WTC11 (cell line): ENCODE measurements at regions not wholly inside any gene's neighbourhood (a gene's known extent, or its start where the extent isn't known, plus 50 kb on each side); places are given as distances from the start of the nearest gene placed in this dataset.

Experiments
- ATAC-seq: fragments of 200-7000 bp; cut with Tn5 transposase; 2 replicates; pipeline ENCODE4 v1.10.0; 2021; ENCODE audit warnings: mild to moderate bottlenecking, moderate library complexity
- CTCF ChIA-PET: fragments of 300-600 bp; sonication (Branson Sonifier 250); formaldehyde crosslinking; loops from one replicate; lab custom pipeline; 2021; ENCODE audit warnings: antibody characterized with exemption; lab: Charles Lee
- POLR2A ChIA-PET: fragments of 350-600 bp; sonication (Branson Sonifier 250); formaldehyde crosslinking; loops from one replicate; lab custom pipeline; 2021; ENCODE audit warnings: antibody characterized with exemption; lab: Charles Lee
- DNase-seq: peaks from one replicate; pipeline ENCODE4 v3.0.0; 2021; ENCODE audit warnings: low spot score
- H3K27ac Mint-ChIP-seq: 2 replicates; pipeline ENCODE4 v1.8.0; 2021; ENCODE audit warnings: mixed read lengths
- H3K27me3 Mint-ChIP-seq: 2 replicates; pipeline ENCODE4 v1.8.0; 2021; ENCODE audit warnings: low read depth, mild to moderate bottlenecking, moderate library complexity, mixed read lengths
- H3K36me3 Mint-ChIP-seq: 2 replicates; pipeline ENCODE4 v1.8.0; 2021; ENCODE audit warnings: mixed read lengths
- H3K4me1 Mint-ChIP-seq: 2 replicates; pipeline ENCODE4 v1.8.0; 2022; ENCODE audit warnings: mixed read lengths
- H3K4me3 Mint-ChIP-seq: 2 replicates; pipeline ENCODE4 v1.8.0; 2021; ENCODE audit warnings: mild to moderate bottlenecking, moderate library complexity, mixed read lengths
- H3K9me3 Mint-ChIP-seq: 2 replicates; pipeline ENCODE4 v1.8.0; 2021; ENCODE audit warnings: mixed read lengths
- ATF1 ChIP-seq: sonication (generic); formaldehyde crosslinking; IDR thresholded peaks from 2 replicates; pipeline ENCODE4 v1.8.1; 2023; ENCODE audit warnings: mild to moderate bottlenecking, moderate library complexity, missing genetic modification reagents
- ELF4 ChIP-seq: sonication (generic); formaldehyde crosslinking; IDR thresholded peaks from 2 replicates; pipeline ENCODE4 v1.8.1; 2022; ENCODE audit warnings: low read depth, mild to moderate bottlenecking, moderate library complexity, missing genetic modification reagents
- FOXK1 ChIP-seq: sonication (generic); formaldehyde crosslinking; IDR thresholded peaks from 2 replicates; pipeline ENCODE4 v1.8.0; 2022; ENCODE audit warnings: mild to moderate bottlenecking, moderate library complexity, missing genetic modification reagents
- GTF2I ChIP-seq: fragments of 250-450 bp; sonication (Bioruptor Pico); conservative IDR thresholded peaks from 2 replicates; pipeline ENCODE4 v1.4.0; 2021; ENCODE audit warnings: mild to moderate bottlenecking
- KAT7 ChIP-seq: sonication (generic); formaldehyde crosslinking; IDR thresholded peaks from 2 replicates; pipeline ENCODE4 v1.8.1; 2023; ENCODE audit warnings: missing genetic modification reagents, mild to moderate bottlenecking, borderline replicate concordance
- MYBL2 ChIP-seq: sonication (generic); formaldehyde crosslinking; IDR thresholded peaks from 2 replicates; pipeline ENCODE4 v1.8.1; 2023; ENCODE audit warnings: mild to moderate bottlenecking, moderate library complexity, missing genetic modification reagents
- NFATC4 ChIP-seq: fragments of 250-450 bp; sonication (Bioruptor Pico); IDR thresholded peaks from 2 replicates; pipeline ENCODE4 v1.9.0; 2021; ENCODE audit warnings: mild to moderate bottlenecking
- NFE2L1 ChIP-seq: sonication (generic); formaldehyde crosslinking; IDR thresholded peaks from 2 replicates; pipeline ENCODE4 v1.8.1; 2023; ENCODE audit warnings: missing genetic modification reagents
- OVOL2 ChIP-seq: fragments of 250-450 bp; sonication (Bioruptor Pico); IDR thresholded peaks from 2 replicates; pipeline ENCODE4 v1.9.0; 2021; ENCODE audit warnings: mild to moderate bottlenecking, borderline replicate concordance
- RORB ChIP-seq: fragments of 250-450 bp; sonication (Bioruptor Pico); IDR thresholded peaks from 2 replicates; pipeline ENCODE4 v1.9.0; 2021; ENCODE audit warnings: mild to moderate bottlenecking
- TEAD1 ChIP-seq: sonication (generic); formaldehyde crosslinking; IDR thresholded peaks from 2 replicates; pipeline ENCODE4 v1.8.0; 2022; ENCODE audit warnings: mild to moderate bottlenecking, missing genetic modification reagents
- TEAD4 ChIP-seq: sonication (generic); formaldehyde crosslinking; IDR thresholded peaks from 2 replicates; pipeline ENCODE4 v1.8.0; 2022; ENCODE audit warnings: mild to moderate bottlenecking, missing genetic modification reagents
- ZNF263 ChIP-seq: sonication (generic); formaldehyde crosslinking; IDR thresholded peaks from 2 replicates; pipeline ENCODE4 v1.8.1; 2022; ENCODE audit warnings: low read depth, mild to moderate bottlenecking, moderate library complexity, missing genetic modification reagents
- ZNF396 ChIP-seq: fragments of 250-450 bp; sonication (Bioruptor Pico); IDR thresholded peaks from 2 replicates; pipeline ENCODE4 v1.8.0; 2021; ENCODE audit warnings: mild to moderate bottlenecking, moderate library complexity, borderline replicate concordance
- ZNF671 ChIP-seq: fragments of 250-450 bp; sonication (Bioruptor Pico); IDR thresholded peaks from 2 replicates; pipeline ENCODE4 v1.8.0; 2021; ENCODE audit warnings: mild to moderate bottlenecking
- TF ChIP-seq, protein P1 (sequence below): sonication (generic); formaldehyde crosslinking; conservative IDR thresholded peaks from 2 replicates; pipeline ENCODE4 v1.8.1; 2022; ENCODE audit warnings: mild to moderate bottlenecking, missing genetic modification reagents
- TF ChIP-seq, protein P2 (sequence below): sonication (generic); formaldehyde crosslinking; IDR thresholded peaks from 2 replicates; pipeline ENCODE4 v1.8.1; 2023; ENCODE audit warnings: mild to moderate bottlenecking, moderate library complexity, missing genetic modification reagents
- TF ChIP-seq, protein P3 (sequence below): sonication (generic); formaldehyde crosslinking; IDR thresholded peaks from 2 replicates; pipeline ENCODE4 v1.8.0; 2023; ENCODE audit warnings: missing genetic modification reagents, mild to moderate bottlenecking, borderline replicate concordance
- TF ChIP-seq, protein P4 (sequence below): fragments of 200-600 bp; IDR thresholded peaks from 2 replicates; pipeline ENCODE4 v1.8.0; 2022; ENCODE audit warnings: antibody characterized with exemption
- TF ChIP-seq, protein P5 (sequence below): sonication (generic); formaldehyde crosslinking; IDR thresholded peaks from 2 replicates; pipeline ENCODE4 v1.8.0; 2022; ENCODE audit warnings: mild to moderate bottlenecking, missing genetic modification reagents

DNA sequence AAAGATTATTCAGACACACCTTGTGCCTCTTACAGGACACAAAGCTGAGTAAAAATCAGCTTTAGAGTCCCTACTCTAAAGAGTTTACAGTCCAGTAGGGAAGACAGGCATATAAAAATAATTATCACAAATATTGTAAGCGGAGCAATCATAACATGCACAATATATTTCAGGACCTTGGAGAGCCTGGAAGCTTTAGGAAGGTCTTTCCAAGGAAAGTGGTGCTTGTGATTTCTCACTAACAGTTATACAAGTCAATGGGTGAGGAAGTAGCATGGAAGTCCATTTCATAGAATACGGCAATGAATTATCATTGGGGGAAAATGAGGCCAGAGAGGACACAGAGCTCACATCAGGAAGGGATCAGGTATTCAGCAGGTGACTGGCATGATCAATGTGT, 268.3 kb downstream of the C12orf50 start:
- Mint-ChIP-seq H3K9me3 (peaks cover 4% of the 10 kb centered on the region; the same call in 1 of the 2 replicates), H3K27ac (peak overlapping the region; percentile 3; the same call in 1 of the 2 replicates)

DNA sequence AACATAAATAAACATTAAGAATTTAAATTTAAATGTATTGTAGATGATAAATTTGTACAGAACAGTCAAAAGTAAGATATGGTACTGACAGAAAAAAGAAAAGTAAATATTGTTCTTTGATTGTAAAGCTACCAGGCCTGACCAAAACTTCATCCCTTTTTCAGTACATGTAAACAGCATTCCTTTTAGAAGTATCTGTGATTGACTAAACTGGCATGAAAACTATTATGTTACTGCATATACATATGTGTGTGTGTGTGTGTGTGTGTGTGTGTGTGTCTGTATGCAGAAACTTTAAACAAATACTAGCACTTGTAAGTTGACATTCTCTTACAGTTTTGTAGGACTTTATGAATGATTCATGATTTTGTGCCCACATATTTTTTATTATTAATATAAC, 270.9 kb downstream of the C12orf50 start:
- no peaks in the 10 kb centered on the region for H3K36me3 Mint-ChIP-seq
- no peak overlapping the region for H3K4me3 Mint-ChIP-seq
- ATAC-seq: no peak
- H3K27ac Mint-ChIP-seq: no peak overlapping the region
- ChIA-PET POLR2A (no interaction called here), CTCF (no interaction called here)
- no peaks in the 10 kb centered on the region for H3K27me3 Mint-ChIP-seq
- no peak for DNase-seq
- TF ChIP-seq TEAD4: no peak
- TF ChIP-seq ZNF263 (CRISPR knock-in tag): no peak
- TF ChIP-seq KAT7 (CRISPR knock-in tag): no peak
- no peak for TF ChIP-seq ZNF671
- TF ChIP-seq OVOL2: no peak
- TF ChIP-seq MYBL2 (CRISPR knock-in tag): no peak
- no peak for TF ChIP-seq ZNF396 (CRISPR knock-in tag)
- peaks cover 4% of the 10 kb centered on the region; the same call in 1 of the 2 replicates for H3K9me3 Mint-ChIP-seq
- no peaks in the 10 kb centered on the region for H3K4me1 Mint-ChIP-seq

More for the DNA sequence above, 268.3 kb downstream of the C12orf50 start:
- TF ChIP-seq RORB (CRISPR knock-in tag): no peak
- TF ChIP-seq FOXK1: no peak
- TF ChIP-seq, protein P1, sequence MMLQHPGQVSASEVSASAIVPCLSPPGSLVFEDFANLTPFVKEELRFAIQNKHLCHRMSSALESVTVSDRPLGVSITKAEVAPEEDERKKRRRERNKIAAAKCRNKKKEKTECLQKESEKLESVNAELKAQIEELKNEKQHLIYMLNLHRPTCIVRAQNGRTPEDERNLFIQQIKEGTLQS (CRISPR knock-in tag): no peak
- no peak for TF ChIP-seq TEAD1 (CRISPR knock-in tag)
- DNase-seq (no peak), ATAC-seq (no peak)
- POLR2A ChIA-PET: no interaction called here
- H3K4me3 Mint-ChIP-seq: no peak overlapping the region
- no peaks in the 10 kb centered on the region for H3K4me1 Mint-ChIP-seq
- no peaks in the 10 kb centered on the region for H3K36me3 Mint-ChIP-seq
- CTCF ChIA-PET: no interaction called here
- H3K27me3 Mint-ChIP-seq: no peaks in the 10 kb centered on the region

DNA sequence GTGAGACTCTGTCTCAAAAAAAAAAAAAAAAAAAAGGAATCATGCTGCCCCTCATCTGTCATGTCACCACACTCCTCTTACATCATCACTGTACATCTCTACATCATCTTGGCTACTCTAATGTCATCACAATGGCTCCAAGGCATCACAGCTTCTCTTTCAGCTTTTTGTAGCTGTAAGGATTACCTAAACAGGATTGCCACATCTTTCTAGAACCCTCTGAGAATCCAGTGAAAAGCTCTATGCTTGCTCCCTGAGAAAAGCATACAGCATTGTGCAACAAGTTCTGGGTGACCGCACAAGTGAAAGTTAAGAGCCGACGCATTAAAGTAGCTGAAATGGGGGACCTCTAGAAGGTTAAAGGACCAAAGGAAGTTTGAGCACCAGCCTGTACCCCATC, 272.5 kb downstream of the C12orf50 start:
- H3K27ac Mint-ChIP-seq: no peak overlapping the region
- no peaks in the 10 kb centered on the region for H3K36me3 Mint-ChIP-seq
- H3K27me3 Mint-ChIP-seq: no peaks in the 10 kb centered on the region
- peaks cover 4% of the 10 kb centered on the region; the same call in 1 of the 2 replicates for H3K9me3 Mint-ChIP-seq
- no peak overlapping the region for H3K4me3 Mint-ChIP-seq
- no peaks in the 10 kb centered on the region for H3K4me1 Mint-ChIP-seq
- ATAC-seq (no peak), DNase-seq (no peak)
- TF ChIP-seq, protein P2, sequence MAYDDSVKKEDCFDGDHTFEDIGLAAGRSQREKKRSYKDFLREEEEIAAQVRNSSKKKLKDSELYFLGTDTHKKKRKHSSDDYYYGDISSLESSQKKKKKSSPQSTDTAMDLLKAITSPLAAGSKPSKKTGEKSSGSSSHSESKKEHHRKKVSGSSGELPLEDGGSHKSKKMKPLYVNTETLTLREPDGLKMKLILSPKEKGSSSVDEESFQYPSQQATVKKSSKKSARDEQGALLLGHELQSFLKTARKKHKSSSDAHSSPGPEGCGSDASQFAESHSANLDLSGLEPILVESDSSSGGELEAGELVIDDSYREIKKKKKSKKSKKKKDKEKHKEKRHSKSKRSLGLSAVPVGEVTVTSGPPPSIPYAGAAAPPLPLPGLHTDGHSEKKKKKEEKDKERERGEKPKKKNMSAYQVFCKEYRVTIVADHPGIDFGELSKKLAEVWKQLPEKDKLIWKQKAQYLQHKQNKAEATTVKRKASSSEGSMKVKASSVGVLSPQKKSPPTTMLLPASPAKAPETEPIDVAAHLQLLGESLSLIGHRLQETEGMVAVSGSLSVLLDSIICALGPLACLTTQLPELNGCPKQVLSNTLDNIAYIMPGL: no peak
- no peak for TF ChIP-seq ATF1 (CRISPR knock-in tag)
- no peak for TF ChIP-seq NFATC4 (CRISPR knock-in tag)
- TF ChIP-seq, protein P3, sequence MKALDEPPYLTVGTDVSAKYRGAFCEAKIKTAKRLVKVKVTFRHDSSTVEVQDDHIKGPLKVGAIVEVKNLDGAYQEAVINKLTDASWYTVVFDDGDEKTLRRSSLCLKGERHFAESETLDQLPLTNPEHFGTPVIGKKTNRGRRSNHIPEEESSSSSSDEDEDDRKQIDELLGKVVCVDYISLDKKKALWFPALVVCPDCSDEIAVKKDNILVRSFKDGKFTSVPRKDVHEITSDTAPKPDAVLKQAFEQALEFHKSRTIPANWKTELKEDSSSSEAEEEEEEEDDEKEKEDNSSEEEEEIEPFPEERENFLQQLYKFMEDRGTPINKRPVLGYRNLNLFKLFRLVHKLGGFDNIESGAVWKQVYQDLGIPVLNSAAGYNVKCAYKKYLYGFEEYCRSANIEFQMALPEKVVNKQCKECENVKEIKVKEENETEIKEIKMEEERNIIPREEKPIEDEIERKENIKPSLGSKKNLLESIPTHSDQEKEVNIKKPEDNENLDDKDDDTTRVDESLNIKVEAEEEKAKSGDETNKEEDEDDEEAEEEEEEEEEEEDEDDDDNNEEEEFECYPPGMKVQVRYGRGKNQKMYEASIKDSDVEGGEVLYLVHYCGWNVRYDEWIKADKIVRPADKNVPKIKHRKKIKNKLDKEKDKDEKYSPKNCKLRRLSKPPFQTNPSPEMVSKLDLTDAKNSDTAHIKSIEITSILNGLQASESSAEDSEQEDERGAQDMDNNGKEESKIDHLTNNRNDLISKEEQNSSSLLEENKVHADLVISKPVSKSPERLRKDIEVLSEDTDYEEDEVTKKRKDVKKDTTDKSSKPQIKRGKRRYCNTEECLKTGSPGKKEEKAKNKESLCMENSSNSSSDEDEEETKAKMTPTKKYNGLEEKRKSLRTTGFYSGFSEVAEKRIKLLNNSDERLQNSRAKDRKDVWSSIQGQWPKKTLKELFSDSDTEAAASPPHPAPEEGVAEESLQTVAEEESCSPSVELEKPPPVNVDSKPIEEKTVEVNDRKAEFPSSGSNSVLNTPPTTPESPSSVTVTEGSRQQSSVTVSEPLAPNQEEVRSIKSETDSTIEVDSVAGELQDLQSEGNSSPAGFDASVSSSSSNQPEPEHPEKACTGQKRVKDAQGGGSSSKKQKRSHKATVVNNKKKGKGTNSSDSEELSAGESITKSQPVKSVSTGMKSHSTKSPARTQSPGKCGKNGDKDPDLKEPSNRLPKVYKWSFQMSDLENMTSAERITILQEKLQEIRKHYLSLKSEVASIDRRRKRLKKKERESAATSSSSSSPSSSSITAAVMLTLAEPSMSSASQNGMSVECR: no peak
- TF ChIP-seq ELF4 (CRISPR knock-in tag): no peak
- TF ChIP-seq, protein P4, sequence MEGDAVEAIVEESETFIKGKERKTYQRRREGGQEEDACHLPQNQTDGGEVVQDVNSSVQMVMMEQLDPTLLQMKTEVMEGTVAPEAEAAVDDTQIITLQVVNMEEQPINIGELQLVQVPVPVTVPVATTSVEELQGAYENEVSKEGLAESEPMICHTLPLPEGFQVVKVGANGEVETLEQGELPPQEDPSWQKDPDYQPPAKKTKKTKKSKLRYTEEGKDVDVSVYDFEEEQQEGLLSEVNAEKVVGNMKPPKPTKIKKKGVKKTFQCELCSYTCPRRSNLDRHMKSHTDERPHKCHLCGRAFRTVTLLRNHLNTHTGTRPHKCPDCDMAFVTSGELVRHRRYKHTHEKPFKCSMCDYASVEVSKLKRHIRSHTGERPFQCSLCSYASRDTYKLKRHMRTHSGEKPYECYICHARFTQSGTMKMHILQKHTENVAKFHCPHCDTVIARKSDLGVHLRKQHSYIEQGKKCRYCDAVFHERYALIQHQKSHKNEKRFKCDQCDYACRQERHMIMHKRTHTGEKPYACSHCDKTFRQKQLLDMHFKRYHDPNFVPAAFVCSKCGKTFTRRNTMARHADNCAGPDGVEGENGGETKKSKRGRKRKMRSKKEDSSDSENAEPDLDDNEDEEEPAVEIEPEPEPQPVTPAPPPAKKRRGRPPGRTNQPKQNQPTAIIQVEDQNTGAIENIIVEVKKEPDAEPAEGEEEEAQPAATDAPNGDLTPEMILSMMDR: no peak
- TF ChIP-seq GTF2I (CRISPR knock-in tag): no peak
- TF ChIP-seq MYBL2 (CRISPR knock-in tag): no peak
- TF ChIP-seq, protein P5, sequence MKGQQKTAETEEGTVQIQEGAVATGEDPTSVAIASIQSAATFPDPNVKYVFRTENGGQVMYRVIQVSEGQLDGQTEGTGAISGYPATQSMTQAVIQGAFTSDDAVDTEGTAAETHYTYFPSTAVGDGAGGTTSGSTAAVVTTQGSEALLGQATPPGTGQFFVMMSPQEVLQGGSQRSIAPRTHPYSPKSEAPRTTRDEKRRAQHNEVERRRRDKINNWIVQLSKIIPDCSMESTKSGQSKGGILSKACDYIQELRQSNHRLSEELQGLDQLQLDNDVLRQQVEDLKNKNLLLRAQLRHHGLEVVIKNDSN (CRISPR knock-in tag): no peak
- TF ChIP-seq NFE2L1 (CRISPR knock-in tag): no peak
- ChIA-PET CTCF (no interaction called here), POLR2A (no interaction called here)
